ENCODE measurements at regions not wholly inside any gene's neighbourhood (a gene's known extent, or its start where the extent isn't known, plus 50 kb on each side); places are given as distances from the start of the nearest gene placed in this dataset.

- H3K4me3 ChIP-seq (ENCODE audit: control insufficient read depth, low read depth, low read length), result no peak overlapping the region
- no peak for TF ChIP-seq CTCF (conservative IDR thresholded peaks at IDR 0.05; ENCODE audit: control insufficient read depth, insufficient read depth, low read depth, low read length)
- DNase-seq (ENCODE audit: low read depth), result no peak
Measured at GRCh38 chr21:43278766-43279577, 110.2 kb downstream of the CRYAA start.

GRCh38 chr21:43278359-43278758 lies 109.6 kb downstream of the CRYAA start:
- H3K4me3 ChIP-seq (ENCODE audit: control insufficient read depth, low read depth, low read length), result no peak overlapping the region
- no peak for TF ChIP-seq CTCF (conservative IDR thresholded peaks at IDR 0.05; ENCODE audit: control insufficient read depth, insufficient read depth, low read depth, low read length)
- no peak for DNase-seq (ENCODE audit: low read depth)

- no peak overlapping the region for H3K4me3 ChIP-seq (ENCODE audit: control insufficient read depth, low read depth, low read length)
- no peak for DNase-seq (ENCODE audit: low read depth)
- no peak for TF ChIP-seq CTCF (conservative IDR thresholded peaks at IDR 0.05; ENCODE audit: control insufficient read depth, insufficient read depth, low read depth, low read length)
Measured at GRCh38 chr21:43277481-43278351, 108.9 kb downstream of the CRYAA start.

GRCh38 chr21:43276811-43277210 lies 108.0 kb downstream of the CRYAA start:
- no peak for DNase-seq (ENCODE audit: low read depth)
- TF ChIP-seq CTCF (conservative IDR thresholded peaks at IDR 0.05; ENCODE audit: control insufficient read depth, insufficient read depth, low read depth, low read length), result no peak
- H3K4me3 ChIP-seq (ENCODE audit: control insufficient read depth, low read depth, low read length), result no peak overlapping the region

- H3K4me3 ChIP-seq (ENCODE audit: control insufficient read depth, low read depth, low read length), result no peak overlapping the region
- DNase-seq (ENCODE audit: low read depth), result no peak
- TF ChIP-seq CTCF (conservative IDR thresholded peaks at IDR 0.05; ENCODE audit: control insufficient read depth, insufficient read depth, low read depth, low read length), result no peak
Measured at GRCh38 chr21:43275421-43276211, 106.8 kb downstream of the CRYAA start.

- no peak overlapping the region for H3K4me3 ChIP-seq (ENCODE audit: control insufficient read depth, low read depth, low read length)
- no peak for TF ChIP-seq CTCF (conservative IDR thresholded peaks at IDR 0.05; ENCODE audit: control insufficient read depth, insufficient read depth, low read depth, low read length)
- no peak for DNase-seq (ENCODE audit: low read depth)
Measured at GRCh38 chr21:43274946-43275310, 106.1 kb downstream of the CRYAA start.
